CD1c-positive myeloid dendritic cell (primary cell): ENCODE measurements at regions not wholly inside any gene's neighbourhood (a gene's known extent, or its start where the extent isn't known, plus 50 kb on each side); places are given as distances from the start of the nearest gene placed in this dataset.

Source experiments
- DNase-seq: peaks from one replicate; pipeline ENCODE4 v3.0.0-alpha.2; 2016; ENCODE audit errors: extremely low spot score

- DNase-seq: no peak
These were observed 210.6 kb downstream of the TFCP2L1 start for GRCh38 chr2:121074293-121074932.

GRCh38 chr2:121075006-121075551 lies 209.9 kb downstream of the TFCP2L1 start:
- peak; percentile 38 for DNase-seq

- DNase-seq: no peak
These were observed 209.1 kb downstream of the TFCP2L1 start for GRCh38 chr2:121075641-121076497.

GRCh38 chr2:121076498-121076820 lies 208.5 kb downstream of the TFCP2L1 start:
- no peak for DNase-seq

- peak; percentile 77 for DNase-seq
These were observed 208.0 kb downstream of the TFCP2L1 start for GRCh38 chr2:121076885-121077549.

- DNase-seq: no peak
These were observed 206.1 kb downstream of the TFCP2L1 start for GRCh38 chr2:121078899-121079298.

- DNase-seq: peak; percentile 69
These were observed 204.8 kb downstream of the TFCP2L1 start for GRCh38 chr2:121080013-121080772.

- DNase-seq: no peak
These were observed 203.3 kb downstream of the TFCP2L1 start for GRCh38 chr2:121081701-121082100.

GRCh38 chr2:121082191-121082590 lies 202.8 kb downstream of the TFCP2L1 start:
- no peak for DNase-seq

GRCh38 chr2:121084130-121084680 lies 200.8 kb downstream of the TFCP2L1 start:
- no peak for DNase-seq

GRCh38 chr2:121085801-121086200 lies 199.2 kb downstream of the TFCP2L1 start:
- DNase-seq: no peak

- DNase-seq: no peak
These were observed 198.6 kb downstream of the TFCP2L1 start for GRCh38 chr2:121086450-121086849.

GRCh38 chr2:121087117-121087516 lies 197.9 kb downstream of the TFCP2L1 start:
- DNase-seq: no peak

- no peak for DNase-seq
These were observed 196.5 kb downstream of the TFCP2L1 start for GRCh38 chr2:121088251-121089165.

- no peak for DNase-seq
These were observed 195.9 kb downstream of the TFCP2L1 start for GRCh38 chr2:121089166-121089510.

- DNase-seq: no peak
These were observed 194.8 kb downstream of the TFCP2L1 start for GRCh38 chr2:121090088-121090715.

GRCh38 chr2:121092095-121092494 lies 192.9 kb downstream of the TFCP2L1 start:
- no peak for DNase-seq

GRCh38 chr2:121093692-121094091 lies 191.3 kb downstream of the TFCP2L1 start:
- no peak for DNase-seq

- DNase-seq: no peak
These were observed 190.9 kb downstream of the TFCP2L1 start for GRCh38 chr2:121094101-121094500.

GRCh38 chr2:121094845-121095244 lies 190.2 kb downstream of the TFCP2L1 start:
- no peak for DNase-seq
